GM23248 (cell line): ENCODE measurements at regions not wholly inside any gene's neighbourhood (a gene's known extent, or its start where the extent isn't known, plus 50 kb on each side); places are given as distances from the start of the nearest gene placed in this dataset.
A peak's percentile ranks its signal among the peaks of the same experiment; 100 is the strongest.

ENCODE experiments used
- DNase-seq: peaks from one replicate; pipeline ENCODE4 v3.0.0-alpha.2; 2015
- H2AFZ ChIP-seq: fragments of 200-600 bp; sonication (generic); 2 replicates; pipeline ENCODE4 v1.6.1; 2016; ENCODE audit warnings: antibody characterized with exemption
- H3F3A ChIP-seq: fragments of 200-600 bp; sonication (generic); 2 replicates; pipeline ENCODE4 v1.6.1; 2016; ENCODE audit warnings: mild to moderate bottlenecking, antibody characterized with exemption, mixed run types; ENCODE audit not compliant: insufficient read depth
- H3K27ac ChIP-seq: fragments of 200-600 bp; sonication (generic); 2 replicates; pipeline ENCODE4 v1.5.1; 2016; ENCODE audit warnings: mild to moderate bottlenecking
- H3K27me3 ChIP-seq: fragments of 200-600 bp; sonication (generic); replicated peaks from 2 replicates; pipeline ENCODE4 v1.6.1; 2016; ENCODE audit warnings: mild to moderate bottlenecking; ENCODE audit not compliant: insufficient read depth
- H3K36me3 ChIP-seq: fragments of 200-600 bp; sonication (generic); 2 replicates; pipeline ENCODE4 v1.6.1; 2016; ENCODE audit warnings: low read depth, mild to moderate bottlenecking
- H3K4me1 ChIP-seq: fragments of 200-600 bp; sonication (generic); 2 replicates; pipeline ENCODE4 v1.6.1; 2016; ENCODE audit warnings: mild to moderate bottlenecking; ENCODE audit not compliant: insufficient read depth
- H3K4me2 ChIP-seq: fragments of 200-600 bp; sonication (generic); one replicate; pipeline ENCODE4 v1.6.1; 2016; ENCODE audit warnings: mild to moderate bottlenecking; ENCODE audit not compliant: unreplicated experiment
- H3K4me3 ChIP-seq: fragments of 200-600 bp; sonication (generic); 2 replicates; pipeline ENCODE4 v1.5.1; 2016; ENCODE audit warnings: mild to moderate bottlenecking
- H3K79me2 ChIP-seq: fragments of 200-600 bp; sonication (generic); 2 replicates; pipeline ENCODE4 v1.6.1; 2016; ENCODE audit warnings: mild to moderate bottlenecking; ENCODE audit not compliant: insufficient read depth
- H3K9ac ChIP-seq: fragments of 200-600 bp; sonication (generic); 2 replicates; pipeline ENCODE4 v1.6.1; 2016; ENCODE audit warnings: mild to moderate bottlenecking
- H3K9me2 ChIP-seq: fragments of 200-600 bp; sonication (generic); 2 replicates; pipeline ENCODE4 v1.6.1; 2016; ENCODE audit warnings: mixed run types, mild to moderate bottlenecking, moderate library complexity; ENCODE audit not compliant: insufficient read depth
- H3K9me3 ChIP-seq: fragments of 200-600 bp; sonication (generic); one replicate; pipeline ENCODE4 v1.6.1; 2017; ENCODE audit warnings: low read depth
- H4K20me1 ChIP-seq: fragments of 200-600 bp; sonication (generic); 2 replicates; pipeline ENCODE4 v1.6.0; 2016; ENCODE audit not compliant: insufficient read depth
- EZH2 ChIP-seq: fragments of 200-600 bp; sonication (generic); IDR thresholded peaks from 2 replicates; pipeline ENCODE4 v1.6.1; 2018; ENCODE audit warnings: antibody characterized with exemption, mild to moderate bottlenecking; ENCODE audit not compliant: insufficient read depth, poor library complexity, severe bottlenecking
- EZH2phosphoT487 ChIP-seq: fragments of 200-600 bp; sonication (generic); IDR thresholded peaks from 2 replicates; pipeline ENCODE4 v1.6.1; 2018; ENCODE audit warnings: antibody characterized with exemption, moderate library complexity, mild to moderate bottlenecking, low read depth; ENCODE audit not compliant: insufficient read depth
- WGBS, 2 experiments: methylation state at CpG; one replicate each; pipeline ENCODE4 v1.1.6; 2015 to 2017; ENCODE audit warnings: low lambda C conversion rate in 2 of 2, low coverage in 1 of 2; ENCODE audit errors: missing lambda C conversion rate in 2 of 2; 5-methylcytosine and 5-hydroxymethylcytosine counted together
- in situ Hi-C: fragments of 300-500 bp; cut with MboI; formaldehyde crosslinking; loops from 2 replicates; pipeline ENCODE4 v1.15.0; 2020

- H4K20me1 ChIP-seq: no peaks in the 10 kb centered on the region
- H3K9me2 ChIP-seq: no peaks in the 10 kb centered on the region
- H3K27ac ChIP-seq: no peak overlapping the region
- H3K4me3 ChIP-seq: no peak overlapping the region
- no peaks in the 10 kb centered on the region for H3K9me3 ChIP-seq
- no peaks in the 10 kb centered on the region for H3K27me3 ChIP-seq
- no peaks in the 10 kb centered on the region for H3K36me3 ChIP-seq
- no peaks in the 10 kb centered on the region for H3K79me2 ChIP-seq
- H3K4me2 ChIP-seq: no peak overlapping the region
- 50 to 66% methylated on average over 1 of the region's 1 CpG for WGBS, 2 experiments
- no peak overlapping the region for H3K9ac ChIP-seq
- H3K4me1 ChIP-seq: no peaks in the 10 kb centered on the region
- H3F3A ChIP-seq: no peaks in the 10 kb centered on the region
- in situ Hi-C loops: no loop called here
- no peak overlapping the region for H2AFZ ChIP-seq
- no peak for TF ChIP-seq EZH2
- TF ChIP-seq EZH2phosphoT487: no peak
- no peak for DNase-seq
These were observed 94.9 kb upstream of the ANKRD50 start for GRCh38 chr4:124807421-124807820.

DNA sequence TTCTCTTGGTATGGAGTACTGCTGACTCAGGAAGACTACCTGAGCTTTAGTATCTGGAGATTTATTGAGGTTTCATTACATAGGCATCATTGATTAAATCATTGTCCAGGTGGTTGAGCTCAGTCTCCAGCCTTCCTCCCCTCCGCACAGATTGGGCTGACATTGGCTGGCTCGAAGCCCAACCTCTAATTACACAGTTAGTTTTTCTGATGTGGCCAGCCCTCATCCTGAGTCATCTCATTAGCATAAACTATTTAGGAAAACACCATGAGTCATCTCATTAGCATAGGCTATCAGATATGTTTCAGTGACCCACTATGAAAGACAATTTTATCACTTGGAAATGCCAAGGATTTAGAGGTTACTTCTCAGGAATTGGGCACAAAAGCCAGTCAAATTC lies 93.9 kb upstream of the ANKRD50 start:
- Histone ChIP-seq H3K27me3 (no peaks in the 10 kb centered on the region), H3K36me3 (no peaks in the 10 kb centered on the region), H3K4me3 (no peak overlapping the region), H2AFZ (no peak overlapping the region), H3F3A (no peaks in the 10 kb centered on the region), H3K9me2 (no peaks in the 10 kb centered on the region), H3K9ac (no peak overlapping the region), H4K20me1 (no peaks in the 10 kb centered on the region), H3K4me2 (no peak overlapping the region), H3K4me1 (no peaks in the 10 kb centered on the region), H3K9me3 (no peaks in the 10 kb centered on the region), H3K27ac (no peak overlapping the region), H3K79me2 (no peaks in the 10 kb centered on the region)
- peak; percentile 23 for DNase-seq
- in situ Hi-C loops: no loop called here
- WGBS, 2 experiments: 77 to 91% methylated on average over 2 of the region's 2 CpGs
- TF ChIP-seq EZH2 (no peak), EZH2phosphoT487 (no peak)

- Histone ChIP-seq H3K4me1 (no peaks in the 10 kb centered on the region), H3K27ac (no peak overlapping the region), H3K9ac (no peak overlapping the region), H3K4me3 (no peak overlapping the region), H3K27me3 (no peaks in the 10 kb centered on the region), H4K20me1 (no peaks in the 10 kb centered on the region), H2AFZ (no peak overlapping the region), H3K36me3 (no peaks in the 10 kb centered on the region), H3K79me2 (no peaks in the 10 kb centered on the region), H3F3A (no peaks in the 10 kb centered on the region), H3K9me2 (no peaks in the 10 kb centered on the region), H3K4me2 (no peak overlapping the region), H3K9me3 (no peaks in the 10 kb centered on the region)
- TF ChIP-seq EZH2phosphoT487 (no peak), EZH2 (no peak)
- peak; percentile 6 for DNase-seq
- in situ Hi-C loops: no loop called here
These were observed 92.1 kb upstream of the ANKRD50 start for GRCh38 chr4:124804584-124804983.

GRCh38 chr4:124804041-124804440 lies 91.5 kb upstream of the ANKRD50 start:
- TF ChIP-seq EZH2 (no peak), EZH2phosphoT487 (no peak)
- no peaks in the 10 kb centered on the region for H3K4me1 ChIP-seq
- WGBS, 2 experiments: 96 to 99% methylated on average over 4 of the region's 4 CpGs
- H3K36me3 ChIP-seq: no peaks in the 10 kb centered on the region
- H3K9me3 ChIP-seq: no peaks in the 10 kb centered on the region
- H3K9ac ChIP-seq: no peak overlapping the region
- H2AFZ ChIP-seq: no peak overlapping the region
- no peak overlapping the region for H3K4me2 ChIP-seq
- H3F3A ChIP-seq: no peaks in the 10 kb centered on the region
- no peak overlapping the region for H3K27ac ChIP-seq
- DNase-seq: no peak
- no peaks in the 10 kb centered on the region for H3K27me3 ChIP-seq
- H4K20me1 ChIP-seq: no peaks in the 10 kb centered on the region
- in situ Hi-C loops: no loop called here
- no peaks in the 10 kb centered on the region for H3K9me2 ChIP-seq
- no peak overlapping the region for H3K4me3 ChIP-seq
- no peaks in the 10 kb centered on the region for H3K79me2 ChIP-seq

- in situ Hi-C loops: no loop called here
- Histone ChIP-seq H3K27me3 (no peaks in the 10 kb centered on the region), H3K4me1 (no peaks in the 10 kb centered on the region), H3K9ac (no peak overlapping the region), H3K4me2 (no peak overlapping the region), H3K79me2 (no peaks in the 10 kb centered on the region), H2AFZ (no peak overlapping the region; the same call in 1 of the 2 replicates), H3K9me3 (no peaks in the 10 kb centered on the region), H3K36me3 (no peaks in the 10 kb centered on the region), H3K27ac (no peak overlapping the region), H3K4me3 (no peak overlapping the region), H4K20me1 (no peaks in the 10 kb centered on the region), H3K9me2 (no peaks in the 10 kb centered on the region), H3F3A (no peaks in the 10 kb centered on the region)
- DNase-seq: peak; percentile 40
- 95% methylated on average over 1 of the region's 1 CpG for WGBS, 2 experiments
- TF ChIP-seq EZH2: no peak
- no peak for TF ChIP-seq EZH2phosphoT487
These were observed 91.1 kb upstream of the ANKRD50 start for GRCh38 chr4:124803641-124804040.
